ENCODE measurements at regions not wholly inside any gene's neighbourhood (a gene's known extent, or its start where the extent isn't known, plus 50 kb on each side); places are given as distances from the start of the nearest gene placed in this dataset.

DNA sequence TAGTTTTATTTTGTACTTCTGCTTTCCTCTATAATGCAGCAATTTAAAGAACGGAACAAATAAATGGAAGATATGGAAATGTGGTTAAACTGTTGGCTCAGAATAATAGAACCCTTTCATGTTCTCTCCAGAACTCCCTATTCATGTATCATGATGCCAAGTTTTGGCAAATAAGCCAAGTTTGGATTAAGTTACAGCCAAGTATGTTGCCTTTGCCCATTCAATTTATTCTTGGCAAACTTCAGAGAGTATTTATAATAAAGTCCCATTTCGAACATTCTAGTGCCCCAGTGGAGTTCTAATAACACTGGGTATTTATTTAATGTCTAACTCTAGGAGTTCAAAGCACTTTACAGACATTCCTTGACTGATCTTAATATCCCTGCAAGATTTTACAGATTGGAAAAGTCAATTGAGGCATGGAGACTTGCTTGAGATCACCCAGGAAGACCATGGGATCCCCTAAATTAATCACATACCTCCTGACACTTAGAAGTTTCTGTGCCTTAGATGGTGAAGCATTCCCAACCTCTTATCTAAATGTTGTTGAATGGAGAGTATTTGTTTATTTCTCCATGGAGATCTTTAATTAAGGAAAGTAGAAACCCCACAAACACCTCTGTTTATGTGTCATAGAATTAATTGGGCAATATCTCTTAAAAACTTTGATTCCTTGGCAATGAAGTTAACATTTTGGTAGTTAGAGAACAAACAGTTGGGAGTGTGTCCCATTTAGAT lies 106.7 kb downstream of the ACKR3 start:
- no peak overlapping the region for H3K4me3 ChIP-seq
- TF ChIP-seq, protein P1, sequence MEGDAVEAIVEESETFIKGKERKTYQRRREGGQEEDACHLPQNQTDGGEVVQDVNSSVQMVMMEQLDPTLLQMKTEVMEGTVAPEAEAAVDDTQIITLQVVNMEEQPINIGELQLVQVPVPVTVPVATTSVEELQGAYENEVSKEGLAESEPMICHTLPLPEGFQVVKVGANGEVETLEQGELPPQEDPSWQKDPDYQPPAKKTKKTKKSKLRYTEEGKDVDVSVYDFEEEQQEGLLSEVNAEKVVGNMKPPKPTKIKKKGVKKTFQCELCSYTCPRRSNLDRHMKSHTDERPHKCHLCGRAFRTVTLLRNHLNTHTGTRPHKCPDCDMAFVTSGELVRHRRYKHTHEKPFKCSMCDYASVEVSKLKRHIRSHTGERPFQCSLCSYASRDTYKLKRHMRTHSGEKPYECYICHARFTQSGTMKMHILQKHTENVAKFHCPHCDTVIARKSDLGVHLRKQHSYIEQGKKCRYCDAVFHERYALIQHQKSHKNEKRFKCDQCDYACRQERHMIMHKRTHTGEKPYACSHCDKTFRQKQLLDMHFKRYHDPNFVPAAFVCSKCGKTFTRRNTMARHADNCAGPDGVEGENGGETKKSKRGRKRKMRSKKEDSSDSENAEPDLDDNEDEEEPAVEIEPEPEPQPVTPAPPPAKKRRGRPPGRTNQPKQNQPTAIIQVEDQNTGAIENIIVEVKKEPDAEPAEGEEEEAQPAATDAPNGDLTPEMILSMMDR (IDR thresholded peaks at IDR 0.05) = no peak
- H3K27ac ChIP-seq = peak overlapping the region in 1 of 2 donors; percentile 69
- no peak for DNase-seq (ENCODE audit: low spot score)

DNA sequence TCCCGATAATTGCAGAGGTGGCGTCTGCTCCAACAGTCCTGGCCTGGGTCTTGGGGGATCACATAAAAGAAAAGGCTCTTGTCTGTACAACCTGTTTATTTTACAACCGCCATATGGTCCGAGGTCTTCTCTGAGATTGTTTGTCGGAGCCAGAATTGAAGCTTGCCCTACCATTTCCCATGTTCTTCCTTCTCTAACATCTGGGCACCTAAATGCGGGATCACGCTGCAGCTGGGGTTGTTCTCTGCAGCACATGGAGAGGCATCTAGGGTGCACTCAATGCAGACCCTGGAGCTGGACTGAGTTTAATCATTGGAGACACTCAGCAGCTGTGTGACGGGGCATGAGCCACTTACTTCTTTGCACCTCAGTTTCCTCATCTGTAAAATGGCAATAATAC lies 107.7 kb downstream of the ACKR3 start:
- Histone ChIP-seq H3K27ac (no peak overlapping the region), H3K4me3 (no peak overlapping the region)
- TF ChIP-seq, protein P1 (IDR thresholded peaks at IDR 0.05) = no peak
- peak; percentile 40 for DNase-seq (ENCODE audit: low spot score)

DNA sequence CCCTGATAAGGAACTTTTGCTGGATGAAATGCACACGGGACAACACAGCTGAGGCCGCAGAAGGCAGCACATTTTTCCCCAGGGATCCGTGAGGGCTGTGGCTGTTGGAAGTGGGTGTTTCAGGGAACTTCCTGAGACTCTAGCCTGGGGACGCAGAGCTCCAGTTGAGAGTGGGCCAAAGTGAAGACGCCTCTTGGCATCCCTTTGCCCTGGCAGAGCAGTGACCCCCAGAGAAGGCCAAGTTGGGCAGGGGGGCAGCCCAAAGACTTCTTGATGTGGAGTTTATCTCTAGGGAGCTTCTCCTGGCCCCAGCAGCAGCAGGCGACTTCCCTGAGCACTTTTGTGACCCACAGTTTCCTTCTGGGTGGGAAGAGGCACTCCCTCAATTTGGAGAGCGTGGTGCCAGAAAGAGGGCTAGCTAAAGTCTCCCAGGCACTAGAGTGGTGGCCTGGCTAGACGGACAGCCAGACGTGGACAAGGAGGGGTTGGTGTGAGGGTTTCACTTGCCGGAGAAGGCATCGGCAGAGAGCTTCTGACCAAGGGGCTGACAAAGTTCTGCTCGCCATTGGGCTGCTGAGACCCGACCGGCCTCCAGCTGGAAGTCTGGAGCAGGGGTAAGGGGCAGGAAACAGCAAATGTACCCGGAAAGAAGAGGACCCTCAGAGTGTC lies 108.8 kb downstream of the ACKR3 start:
- TF ChIP-seq, protein P1 (IDR thresholded peaks at IDR 0.05) = no peak
- no peak overlapping the region for H3K4me3 ChIP-seq
- H3K27ac ChIP-seq = no peak overlapping the region
- peak; percentile 62 for DNase-seq (ENCODE audit: low spot score)

DNA sequence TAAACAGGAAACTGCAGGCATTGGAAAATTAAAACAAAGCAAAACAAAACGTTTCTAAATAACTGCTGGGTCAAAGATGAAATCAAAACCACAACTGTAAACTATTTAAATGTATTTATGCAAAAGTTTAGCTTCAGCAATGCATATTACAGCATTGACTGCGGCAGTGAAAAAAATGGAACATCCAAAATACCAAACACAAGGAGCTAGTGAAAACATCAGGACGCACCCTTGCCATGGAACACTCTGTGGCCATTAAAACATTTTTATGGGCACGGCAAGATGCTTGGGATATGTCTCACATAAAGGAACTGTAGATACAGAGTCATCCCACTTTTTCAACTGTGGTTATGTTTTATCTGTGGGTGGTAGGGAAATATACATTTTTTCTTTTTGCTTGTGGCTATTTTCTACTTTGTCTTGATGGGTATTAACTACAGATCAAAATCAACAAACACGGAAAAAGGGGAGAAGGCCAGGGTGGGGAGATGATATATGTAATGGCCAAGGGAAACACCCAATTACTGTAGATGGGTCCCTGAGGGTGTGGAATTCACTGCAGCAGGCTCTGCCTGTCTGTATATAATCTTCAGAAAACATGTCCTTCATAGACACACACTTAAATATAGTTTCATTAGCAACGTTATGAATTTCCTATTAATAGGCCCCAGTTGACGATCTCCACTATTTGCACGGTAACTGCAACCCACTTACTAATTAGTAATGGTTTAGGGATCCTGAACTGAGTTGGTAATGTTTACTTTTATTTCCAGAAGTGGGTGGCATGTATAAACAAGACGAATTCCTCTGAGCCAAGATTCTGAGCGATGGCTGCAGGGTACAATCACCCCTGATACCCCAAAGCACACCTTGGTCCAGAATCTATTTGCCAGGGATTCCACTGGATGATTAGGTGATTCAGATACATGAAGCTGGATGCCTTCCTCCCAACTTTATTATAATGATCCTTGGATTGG lies 110.5 kb downstream of the ACKR3 start:
- Histone ChIP-seq H3K27ac (no peak overlapping the region), H3K4me3 (no peak overlapping the region)
- DNase-seq (ENCODE audit: low spot score) = peak; percentile 26
- TF ChIP-seq, protein P1 (IDR thresholded peaks at IDR 0.05) = no peak

GRCh38 chr2:236682651-236683422 lies 113.2 kb downstream of the ACKR3 start:
- DNase-seq (ENCODE audit: low spot score) = peak; percentile 67
- no peak overlapping the region for H3K4me3 ChIP-seq
- TF ChIP-seq, protein P1 (IDR thresholded peaks at IDR 0.05) = no peak
- H3K27ac ChIP-seq = no peak overlapping the region

- H3K27ac ChIP-seq = no peak overlapping the region
- DNase-seq (ENCODE audit: low spot score) = no peak
- TF ChIP-seq, protein P1 (IDR thresholded peaks at IDR 0.05) = no peak
- H3K4me3 ChIP-seq = no peak overlapping the region
Measured at GRCh38 chr2:236684504-236685256, 115.1 kb downstream of the ACKR3 start.
